SIG-M5 treated with dmso at 0.1 percent for 504 hours (cell line): ENCODE measurements at regions not wholly inside any gene's neighbourhood (a gene's known extent, or its start where the extent isn't known, plus 50 kb on each side); places are given as distances from the start of the nearest gene placed in this dataset.
"Not testable (repeated sequence)": the region's sequence is repeated elsewhere in the genome, so short reads cannot be mapped to it uniquely, and the experiment has no call there.

Experiments
- DNase-seq: peaks from one replicate; lab custom pipeline; 2025; ENCODE audit not compliant: unreplicated experiment; lab: John Stamatoyannopoulos, UW

- DNase-seq, result no peak
Observed at GRCh38 chr10:93220296-93221170, 146.8 kb downstream of the CYP26A1 start.

DNA sequence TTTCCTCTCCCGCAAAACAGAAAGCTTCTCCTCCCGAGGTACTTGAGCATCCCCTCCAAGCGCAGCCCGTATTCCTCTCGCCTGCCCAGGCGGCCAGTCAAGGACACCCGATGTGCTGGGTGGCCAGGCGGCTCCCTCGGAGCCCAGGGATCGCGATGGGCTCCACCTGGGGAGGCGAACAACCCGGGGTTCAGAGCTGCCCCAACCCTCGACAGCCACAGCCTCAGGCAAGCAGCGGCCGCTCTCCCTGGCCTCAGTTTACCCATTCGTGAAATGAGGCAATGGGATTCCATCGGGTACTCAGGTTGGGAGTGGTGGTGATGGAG lies 147.4 kb downstream of the CYP26A1 start:
- DNase-seq, result no peak

GRCh38 chr10:93221521-93221920 lies 147.8 kb downstream of the CYP26A1 start:
- no peak for DNase-seq

- DNase-seq, result no peak
Observed at GRCh38 chr10:93222211-93222754, 148.6 kb downstream of the CYP26A1 start.

DNA sequence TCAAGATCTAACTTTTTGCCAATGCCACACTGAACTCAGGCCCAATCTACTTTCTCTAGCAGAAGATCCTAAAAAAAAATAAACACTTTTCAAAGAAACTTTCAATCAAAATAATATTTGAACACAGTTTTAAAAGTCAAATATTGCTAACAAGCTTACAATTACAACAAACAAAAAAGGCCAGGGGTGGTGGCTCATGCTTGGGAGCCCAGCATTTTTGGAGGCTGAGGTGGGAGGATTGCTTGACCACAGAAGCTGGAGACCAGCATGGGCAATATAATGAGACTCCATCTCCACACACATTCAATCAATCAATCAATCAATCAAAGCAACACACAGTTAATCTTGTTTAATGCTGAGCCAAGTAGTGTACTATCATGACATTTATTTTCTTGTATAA lies 149.2 kb downstream of the CYP26A1 start:
- no peak for DNase-seq

- no peak for DNase-seq
Observed at GRCh38 chr10:93223336-93223735, 149.6 kb downstream of the CYP26A1 start.

- no peak for DNase-seq
Observed at GRCh38 chr10:93224005-93224779, 150.5 kb downstream of the CYP26A1 start.

GRCh38 chr10:93225938-93226337 lies 152.2 kb downstream of the CYP26A1 start:
- DNase-seq, result no peak

DNA sequence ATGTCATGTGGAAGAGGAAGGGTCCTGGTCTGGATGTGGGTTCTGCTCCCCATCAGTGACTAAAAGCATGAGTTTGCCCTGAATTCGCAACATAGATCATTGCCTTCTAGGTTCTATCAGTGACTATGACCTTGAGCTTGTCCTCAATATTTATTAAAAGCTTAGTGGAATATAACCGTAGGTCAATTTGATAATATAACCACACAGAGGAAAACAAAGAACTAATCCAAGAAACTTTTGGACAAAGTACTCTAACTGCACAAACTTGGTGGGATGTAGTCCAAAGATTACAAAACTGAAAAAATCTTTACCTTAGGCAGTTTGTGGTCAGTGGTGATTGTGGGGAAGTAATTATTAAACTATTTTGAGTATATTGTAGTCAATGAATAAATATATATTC lies 152.9 kb downstream of the CYP26A1 start:
- no peak for DNase-seq

GRCh38 chr10:93230596-93230995 lies 156.9 kb downstream of the CYP26A1 start:
- not testable (repeated sequence) for DNase-seq

- not testable (repeated sequence) for DNase-seq
Observed at GRCh38 chr10:93232159-93232558, 158.5 kb downstream of the CYP26A1 start.

DNA sequence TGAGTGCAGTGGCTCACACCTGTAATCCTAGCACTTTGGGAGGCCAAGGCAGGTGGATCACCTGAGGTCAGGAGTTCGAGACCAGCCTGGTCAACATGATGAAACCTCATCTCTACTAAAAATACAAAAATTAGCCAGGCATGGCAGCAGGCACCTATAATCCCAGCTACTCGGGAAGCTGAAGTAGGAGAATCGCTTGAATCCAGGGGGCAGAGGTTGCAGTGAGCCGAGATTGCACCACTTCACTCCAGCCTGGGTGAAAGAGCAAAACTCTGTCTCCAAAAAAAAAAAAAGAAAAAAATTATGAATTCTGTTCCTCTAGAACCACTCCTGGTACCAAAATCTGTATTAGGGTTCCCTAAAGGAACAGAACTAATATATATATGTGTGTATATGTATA lies 161.2 kb downstream of the CYP26A1 start:
- not testable (repeated sequence) for DNase-seq

- DNase-seq, result no peak
Observed at GRCh38 chr10:93235686-93236085, 162.0 kb downstream of the CYP26A1 start.

DNA sequence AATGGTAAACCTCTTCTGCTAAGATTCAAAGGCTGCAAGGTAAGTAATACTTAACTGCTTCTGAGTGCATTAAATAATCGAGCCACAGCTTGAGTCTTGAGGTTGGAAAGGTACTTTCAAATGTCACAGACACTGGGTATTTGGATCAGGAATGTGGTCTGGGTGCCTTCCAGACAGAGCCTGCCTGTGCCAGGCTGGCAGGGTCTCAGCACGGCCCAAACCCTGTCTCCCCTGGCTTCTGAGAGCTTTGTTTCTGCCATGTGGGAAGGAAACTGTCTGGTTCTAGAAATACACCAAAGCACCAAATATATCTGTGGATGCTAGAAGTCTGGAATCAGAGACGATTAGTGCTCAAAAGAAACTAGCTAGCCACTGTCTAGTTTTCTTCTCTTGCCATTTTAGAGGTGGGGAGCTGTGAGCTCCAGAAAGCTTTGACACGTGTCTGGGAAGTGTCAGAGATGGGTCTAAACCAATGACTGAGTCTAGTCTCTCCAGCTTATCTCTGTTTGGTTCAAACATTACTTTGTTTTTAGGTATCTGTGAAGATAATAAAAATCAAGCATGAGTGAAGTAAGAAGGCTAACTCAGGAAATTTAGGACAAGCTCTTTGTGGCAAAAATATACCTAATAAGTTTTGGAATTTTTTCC lies 162.8 kb downstream of the CYP26A1 start:
- no peak for DNase-seq

DNA sequence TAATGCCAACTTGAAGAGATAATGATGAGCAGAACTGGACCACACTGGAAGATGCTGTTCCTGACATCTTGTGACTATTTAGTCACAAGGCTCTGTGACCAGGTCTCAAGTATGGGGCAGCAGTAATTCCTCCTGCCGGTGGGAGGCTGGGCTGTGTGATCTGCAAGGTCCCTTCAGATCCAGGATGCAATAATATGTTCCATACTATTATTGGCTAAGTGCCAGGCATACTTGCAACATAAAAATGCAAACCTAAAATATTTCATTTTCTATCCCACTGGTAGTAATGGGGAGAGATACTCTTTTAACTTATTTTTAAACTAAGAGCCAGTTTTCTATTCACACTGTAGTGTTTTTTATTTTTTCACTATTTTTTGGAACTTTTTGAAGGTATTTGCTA lies 171.5 kb downstream of the CYP26A1 start:
- DNase-seq, result no peak

DNA sequence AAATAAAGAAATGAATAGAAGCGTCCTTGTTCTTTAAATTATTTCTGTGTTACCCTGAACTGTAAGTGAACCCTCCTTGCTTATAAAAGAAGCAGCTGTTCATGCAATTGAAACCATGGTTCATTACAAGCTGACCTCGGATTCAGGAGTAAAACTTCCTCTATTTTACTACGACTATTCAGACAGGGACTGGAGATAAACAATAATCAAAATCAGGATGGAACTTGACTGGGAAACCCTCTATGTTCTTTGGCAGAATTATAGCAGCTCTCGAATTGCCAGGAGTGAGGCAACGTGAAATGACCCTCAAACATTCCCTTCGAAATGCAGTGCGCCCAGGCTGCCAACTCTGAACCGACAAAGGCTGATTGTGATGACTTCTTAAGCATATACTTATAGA lies 172.1 kb downstream of the CYP26A1 start:
- no peak for DNase-seq

GRCh38 chr10:93248583-93249227 lies 175.0 kb downstream of the CYP26A1 start:
- no peak for DNase-seq

DNA sequence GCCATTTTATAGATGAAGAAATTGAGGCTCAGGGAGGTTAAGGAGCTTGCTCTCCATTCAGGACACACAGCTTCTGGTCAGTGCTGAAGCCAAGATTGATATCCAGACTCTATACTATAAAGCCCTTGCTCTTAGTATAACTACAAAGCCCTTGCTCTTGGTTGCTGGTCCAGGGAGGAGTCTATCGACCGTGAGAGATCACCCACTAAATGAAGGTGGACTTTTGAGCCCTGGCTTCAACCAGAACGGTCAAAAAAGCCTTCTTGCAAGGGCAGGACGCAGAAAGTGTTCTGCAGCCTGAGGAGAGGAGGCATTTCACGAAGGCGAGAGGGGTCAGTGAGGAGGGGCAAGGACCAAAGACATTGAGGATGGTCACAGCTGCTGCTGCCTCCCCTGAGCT lies 176.3 kb downstream of the CYP26A1 start:
- DNase-seq, result no peak

DNA sequence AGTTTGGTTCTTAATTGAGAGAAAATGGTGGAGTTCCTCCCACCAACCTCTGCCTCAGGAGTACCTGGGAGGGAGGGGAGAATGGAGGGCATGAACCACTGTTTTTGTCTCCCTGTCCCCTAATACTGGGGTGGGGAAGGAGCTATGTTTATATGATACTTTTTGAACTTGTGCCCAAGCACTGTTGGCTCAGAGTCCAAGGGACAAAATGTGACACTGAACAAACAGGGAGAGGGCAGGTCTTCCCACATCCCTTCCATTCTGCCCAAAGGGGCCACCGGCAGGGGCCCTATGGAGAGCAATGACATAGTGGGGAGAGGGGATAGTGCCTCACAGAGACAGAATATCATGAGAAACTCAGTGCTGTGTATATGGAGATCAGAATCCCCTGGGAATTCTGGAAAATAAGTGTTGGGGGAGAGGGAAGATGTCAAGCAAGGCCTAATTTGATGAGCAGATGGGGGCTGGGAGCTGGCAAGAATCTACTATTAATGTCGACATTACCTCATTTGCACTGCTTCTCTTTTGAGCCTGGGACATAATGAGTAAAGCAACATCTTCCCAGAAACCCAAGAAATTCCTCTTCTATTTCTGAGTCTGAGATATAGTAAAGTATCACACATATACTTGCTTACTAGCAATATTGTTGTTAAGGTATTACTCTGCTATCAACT lies 180.6 kb downstream of the CYP26A1 start:
- DNase-seq, result no peak

GRCh38 chr10:93255546-93255945 lies 181.9 kb downstream of the CYP26A1 start:
- no peak for DNase-seq
